GM12873 (cell line): ENCODE measurements at regions not wholly inside any gene's neighbourhood (a gene's known extent, or its start where the extent isn't known, plus 50 kb on each side); places are given as distances from the start of the nearest gene placed in this dataset.

ENCODE experiments used
- CTCF ChIP-seq: IDR thresholded peaks from 2 replicates; pipeline ENCODE4 v1.5.1; 2012; ENCODE audit warnings: low read depth, mild to moderate bottlenecking, moderate library complexity, low read length, control low read depth; ENCODE audit not compliant: insufficient read depth; ENCODE audit errors: missing control alignments

- no peak for TF ChIP-seq CTCF
Measured at GRCh38 chr1:81511281-81511680, 289.5 kb upstream of the ADGRL2 start.

- TF ChIP-seq CTCF: no peak
Measured at GRCh38 chr1:81510701-81511100, 290.0 kb upstream of the ADGRL2 start.

DNA sequence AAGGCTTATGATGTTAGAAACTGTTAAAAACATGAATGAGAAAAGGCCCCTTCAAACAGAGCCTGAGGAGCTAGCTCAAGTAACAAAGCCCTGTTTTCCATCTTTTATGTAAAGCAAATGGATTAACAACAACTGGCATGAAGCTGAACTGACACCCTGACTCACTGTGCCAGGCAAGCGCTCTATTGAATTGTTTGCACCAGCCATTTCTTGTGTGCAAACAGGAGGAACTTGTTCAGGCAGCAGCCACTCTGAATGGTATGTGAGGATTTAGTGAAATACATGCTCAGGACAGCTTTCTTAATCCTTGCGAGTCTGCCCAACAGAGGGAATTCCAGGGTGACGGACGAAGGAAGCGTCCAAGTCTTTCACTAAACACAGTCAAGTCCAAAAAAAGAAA is 291.1 kb upstream of the ADGRL2 start:
- TF ChIP-seq CTCF: no peak

GRCh38 chr1:81506699-81507098 is 294.0 kb upstream of the ADGRL2 start:
- TF ChIP-seq CTCF: no peak

DNA sequence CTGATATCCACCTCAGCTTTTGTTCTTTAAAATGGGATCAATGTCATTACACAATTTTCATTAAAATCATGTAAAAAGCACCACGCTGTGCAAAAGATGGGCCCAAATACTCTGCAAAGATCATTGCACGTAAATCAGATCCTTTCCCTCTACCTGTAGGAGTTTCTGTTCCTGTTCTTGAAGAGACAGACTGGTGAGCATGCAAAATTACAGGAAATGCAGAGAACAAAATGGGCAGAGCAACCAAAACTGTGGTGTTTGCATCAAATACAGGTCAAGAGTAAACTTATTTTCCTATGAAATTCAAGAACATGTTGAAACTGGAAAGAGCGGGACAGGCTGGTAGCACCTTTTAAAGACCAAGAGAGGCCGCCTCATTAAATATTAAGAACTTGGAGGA is 294.9 kb upstream of the ADGRL2 start:
- TF ChIP-seq CTCF: no peak

GRCh38 chr1:81499487-81499886 is 301.2 kb upstream of the ADGRL2 start:
- TF ChIP-seq CTCF: no peak

DNA sequence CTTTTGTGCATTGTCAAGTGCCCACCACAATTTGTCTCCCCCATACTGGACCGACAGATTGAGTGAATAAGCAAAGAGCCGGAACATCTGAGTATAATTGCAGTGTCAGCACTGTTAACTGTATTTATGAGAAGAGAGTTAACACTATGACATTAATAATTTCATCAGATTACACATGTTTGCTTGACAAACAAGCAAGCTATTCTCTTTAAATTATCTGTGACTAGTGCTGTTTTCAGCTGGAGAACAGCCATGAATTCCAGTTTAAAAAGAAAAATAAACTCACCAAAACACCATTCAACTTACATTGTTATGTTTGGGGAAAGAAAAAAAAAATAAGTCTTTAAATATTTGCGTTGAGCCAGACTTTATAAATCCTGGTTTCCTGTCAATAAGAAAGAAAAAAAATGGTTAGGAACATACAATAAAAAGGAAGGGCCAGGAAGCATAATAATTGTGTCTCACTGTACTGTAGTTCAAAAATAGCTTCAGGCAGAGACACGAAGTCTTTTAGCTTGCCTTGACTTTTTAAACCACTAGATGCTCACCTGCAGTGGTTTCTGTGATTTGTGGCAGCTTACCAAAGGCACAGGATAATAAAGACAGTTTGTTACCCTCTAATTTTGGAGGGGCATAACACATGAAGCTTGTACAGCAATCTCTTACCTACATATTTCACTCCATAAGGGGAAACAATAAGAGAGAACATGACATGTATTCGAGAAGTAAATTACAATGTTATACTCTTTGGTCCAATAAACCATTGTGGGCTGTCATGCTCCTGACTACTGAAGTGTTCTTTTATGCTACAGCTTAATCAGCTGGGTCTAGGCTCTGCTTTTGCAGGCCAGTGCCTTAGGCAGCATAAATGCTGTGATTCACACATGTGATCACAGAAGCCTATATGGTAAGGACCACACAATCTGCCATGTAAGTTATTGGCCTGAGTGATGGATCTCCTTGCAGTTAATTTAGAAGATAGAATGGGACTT is 302.0 kb upstream of the ADGRL2 start:
- TF ChIP-seq CTCF: no peak
